Pancreas (tissue), 10 donors: ENCODE measurements at regions not wholly inside any gene's neighbourhood (a gene's known extent, or its start where the extent isn't known, plus 50 kb on each side); places are given as distances from the start of the nearest gene placed in this dataset.
A peak's percentile ranks its signal among the peaks of the same experiment; 100 is the strongest.

Experiments
- ATAC-seq, 4 donors: fragments of 200-7000 bp; cut with Tn5 transposase; one replicate each; pipeline versions ENCODE4 v1.8.0 to v1.9.1; 2020; ENCODE audit warnings: mild to moderate bottlenecking in 4 of 4, moderate library complexity in 4 of 4
- DNase-seq, 6 donors: peaks; one replicate each; pipeline ENCODE4 v3.0.0-alpha.2; 2020
- FAIRE-seq: peaks from 2 replicates; lab custom pipeline; 2012; peaks lifted over from hg19 to GRCh38; lab: Jason Lieb, UNC
- H3K27ac ChIP-seq, 4 donors: fragments of 200-600 bp; sonication (generic); 1 replicate in 3 of 4; 2 replicates in 1 of 4; pipeline versions ENCODE4 v1.5.0 to v1.8.0; 2020
- H3K27me3 ChIP-seq, 4 donors: fragments of 200-600 bp; one replicate each; pipeline ENCODE4 v1.8.0; 2021
- H3K36me3 ChIP-seq, 3 donors: fragments of 200-600 bp; sonication (generic) in 1 of 3; one replicate each; pipeline versions ENCODE4 v1.5.0 to v1.8.0; 2020 to 2021
- H3K4me1 ChIP-seq, 3 donors: fragments of 200-600 bp; one replicate each; pipeline ENCODE4 v1.8.0; 2021
- H3K4me3 ChIP-seq, 4 donors: fragments of 200-600 bp; sonication (generic) in 2 of 4; one replicate each; pipeline versions ENCODE4 v1.5.0 to v1.8.0; 2020 to 2021
- H3K9me3 ChIP-seq, 4 donors: fragments of 200-600 bp; one replicate each; pipeline ENCODE4 v1.8.0; 2021
- CTCF ChIP-seq, 4 donors: fragments of 200-600 bp; sonication (generic) in 3 of 4; IDR thresholded peaks; one replicate each; pipeline versions ENCODE4 v1.5.0 to v1.8.0; 2021; ENCODE audit warnings: antibody characterized with exemption in 4 of 4
- WGBS, 2 donors: extraction: QIAGEN DNeasy Blood & Tissue Kit; methylation state at CpG; one replicate each; pipeline ENCODE4 v1.1.7; 2013; 5-methylcytosine and 5-hydroxymethylcytosine counted together
- intact Hi-C, 3 donors: fragments of 100-400 bp; cut with DNase I; formaldehyde crosslinking; loops; one replicate each; pipeline versions ENCODE4 v1.11.1 to v1.14.2; 2022
- donor health status: healthy with polysubstance abuse.
- donor health status: DM: no; HTN: no; CAD: no; lungs with moderate emphysema.
- donor health status: DM: no; HTN: no; CAD: no.
- donor health status: control.
- donor health status: control.
- donor health status: Bipolar disorder and iron deficiency.
- donor health status: DM: yes; HTN: yes; CAD: no.
- donor health status: DM: no; HTN: no; CAD: no.
- donor health status: DM: no; HTN: no; CAD: no.
- donor health status: DM: yes; HTN: yes; CAD: no.

- WGBS, 2 donors: 49 to 68% methylated on average over 35 of the region's 35 CpGs
- Histone ChIP-seq H3K27me3 (no peaks in the 10 kb centered on the region), H3K27ac (no peak overlapping the region), H3K9me3 (no peaks in the 10 kb centered on the region), H3K36me3 (no peaks in the 10 kb centered on the region), H3K4me3 (no peak overlapping the region), H3K4me1 (no peaks in the 10 kb centered on the region)
- TF ChIP-seq CTCF (IDR thresholded peaks at IDR 0.05): no peak
- DNase-seq (no peak), FAIRE-seq (no peak), ATAC-seq (no peak)
- intact Hi-C loops: no loop called here
Measured at GRCh38 chr14:104512771-104513640, 66.6 kb upstream of the C14orf180 start.

GRCh38 chr14:104513641-104514046 is 65.9 kb upstream of the C14orf180 start:
- no peaks in the 10 kb centered on the region for H3K27me3 ChIP-seq
- WGBS, 2 donors: 63 to 70% methylated on average over 6 of the region's 6 CpGs
- no peak for DNase-seq
- no peaks in the 10 kb centered on the region for H3K4me1 ChIP-seq
- H3K36me3 ChIP-seq: no peaks in the 10 kb centered on the region
- intact Hi-C loops: no loop called here
- no peak overlapping the region for H3K27ac ChIP-seq
- ATAC-seq: no peak
- H3K4me3 ChIP-seq: no peak overlapping the region
- FAIRE-seq: no peak
- TF ChIP-seq CTCF (IDR thresholded peaks at IDR 0.05): no peak
- no peaks in the 10 kb centered on the region for H3K9me3 ChIP-seq

GRCh38 chr14:104514156-104514848 is 65.3 kb upstream of the C14orf180 start:
- Histone ChIP-seq H3K27ac (no peak overlapping the region), H3K4me3 (no peak overlapping the region), H3K9me3 (no peaks in the 10 kb centered on the region), H3K4me1 (no peaks in the 10 kb centered on the region), H3K27me3 (no peaks in the 10 kb centered on the region), H3K36me3 (no peaks in the 10 kb centered on the region)
- ATAC-seq: peak in 2 of 4 donors; percentile 35 to 41
- peak in 4 of 6 donors; percentile 19 to 50 (median 39) for DNase-seq
- 41 to 46% methylated on average over 16 of the region's 16 CpGs for WGBS, 2 donors
- intact Hi-C loops: no loop called here
- no peak for TF ChIP-seq CTCF (IDR thresholded peaks at IDR 0.05)
- FAIRE-seq: no peak

DNA sequence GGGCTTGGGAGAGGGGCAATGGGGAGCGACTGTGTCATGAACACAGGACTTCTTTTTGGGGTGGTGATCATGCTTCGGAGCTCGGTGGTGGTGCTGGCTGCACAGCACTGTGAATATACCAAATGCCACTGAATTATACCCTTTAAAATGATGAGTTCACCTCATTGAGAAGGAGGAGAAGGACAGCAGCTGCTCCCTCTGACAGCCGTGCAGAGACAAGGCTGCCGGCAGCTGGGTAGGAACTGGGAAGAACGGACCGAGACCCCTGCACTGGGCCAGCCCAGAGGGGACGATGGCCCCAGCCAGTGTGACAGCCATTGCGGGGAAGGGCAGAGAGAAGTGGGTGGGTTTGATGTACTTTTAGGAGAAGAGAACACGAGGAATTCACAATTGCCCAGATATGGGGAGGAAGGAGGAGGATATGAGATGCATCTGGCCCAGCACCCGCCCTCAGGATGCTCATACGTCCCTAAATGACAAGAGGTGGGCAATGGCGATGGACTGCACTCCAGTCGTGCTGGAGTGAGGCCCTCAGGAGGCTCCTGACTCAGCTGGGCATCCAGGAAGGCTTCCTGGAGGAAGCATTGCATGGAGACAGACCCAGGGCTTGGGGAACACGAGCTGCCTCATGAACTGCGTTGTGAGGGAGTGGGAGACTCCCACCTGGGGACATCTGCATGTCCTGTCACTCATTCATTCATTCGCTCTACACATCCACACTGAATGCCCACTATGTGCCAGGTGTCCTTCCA is 64.3 kb upstream of the C14orf180 start:
- Histone ChIP-seq H3K27me3 (no peaks in the 10 kb centered on the region), H3K27ac (no peak overlapping the region), H3K9me3 (no peaks in the 10 kb centered on the region), H3K4me3 (no peak overlapping the region), H3K36me3 (no peaks in the 10 kb centered on the region), H3K4me1 (no peaks in the 10 kb centered on the region)
- no peak for DNase-seq
- no peak for FAIRE-seq
- WGBS, 2 donors: 66 to 79% methylated on average over 17 of the region's 17 CpGs
- ATAC-seq: no peak
- TF ChIP-seq CTCF (IDR thresholded peaks at IDR 0.05): no peak
- intact Hi-C loops: no loop called here
